ENCODE measurements at regions not wholly inside any gene's neighbourhood (a gene's known extent, or its start where the extent isn't known, plus 50 kb on each side); places are given as distances from the start of the nearest gene placed in this dataset.

- H3K36me3 ChIP-seq (ENCODE audit: control insufficient read depth in 1 of 2, insufficient read depth in 2 of 2, low read length in 2 of 2) = peaks cover 0 to 8% of the 10 kb centered on the region in 2 experiments; a peak in 1 of 4 replicates
- H3K4me2 ChIP-seq (ENCODE audit: low read length) = no peak overlapping the region
- H4K20me1 ChIP-seq (ENCODE audit: insufficient read depth) = no peaks in the 10 kb centered on the region
- no peaks in the 10 kb centered on the region for H3K27me3 ChIP-seq (ENCODE audit: insufficient read depth, low read length)
- H3K79me2 ChIP-seq (ENCODE audit: insufficient read depth, low read length) = no peaks in the 10 kb centered on the region
- no peak overlapping the region for H3K9ac ChIP-seq (ENCODE audit: low read length)
- TF ChIP-seq ZBTB33 (IDR thresholded peaks at IDR 0.05; ENCODE audit: extremely low read depth, insufficient replicate concordance, low read length) (no peak), JUND (IDR thresholded peaks at IDR 0.05) (no peak), ZNF274 (IDR thresholded peaks at IDR 0.05; ENCODE audit: low read depth, low read length) (no peak), CEBPB (IDR thresholded peaks at IDR 0.05; ENCODE audit: low read depth) (no peak), CTCF (IDR thresholded peaks at IDR 0.05 in 2 of 3, conservative IDR thresholded peaks at IDR 0.05 in 1 of 3; ENCODE audit: borderline replicate concordance in 1 of 3, insufficient read depth in 1 of 3, low read depth in 2 of 3, low read length in 2 of 3) (no peak), EZH2 (IDR thresholded peaks at IDR 0.05) (no peak), REST (IDR thresholded peaks at IDR 0.05; ENCODE audit: low read depth) (no peak), SIN3A (IDR thresholded peaks at IDR 0.05; ENCODE audit: low read depth) (no peak), EGR1 (IDR thresholded peaks at IDR 0.05; ENCODE audit: low read depth) (no peak), MAX (IDR thresholded peaks at IDR 0.05) (no peak), ZFX (IDR thresholded peaks at IDR 0.05) (no peak), POLR2AphosphoS5 (IDR thresholded peaks at IDR 0.05; ENCODE audit: low read depth, low read length) (no peak), YY1 (IDR thresholded peaks at IDR 0.05; ENCODE audit: extremely low read depth, insufficient replicate concordance, low read depth, low read length) (no peak), RAD21 (IDR thresholded peaks at IDR 0.05; ENCODE audit: low read depth) (no peak), CBX3 (IDR thresholded peaks at IDR 0.05; ENCODE audit: low read depth) (no peak), EZH2phosphoT487 (IDR thresholded peaks at IDR 0.05; ENCODE audit: borderline replicate concordance) (no peak), POLR2A (IDR thresholded peaks at IDR 0.05; ENCODE audit: borderline replicate concordance, extremely low read depth, insufficient read depth, insufficient read length) (no peak), SRF (IDR thresholded peaks at IDR 0.05; ENCODE audit: low read depth) (no peak)
- BruUV-seq (replicated peaks) = no TSS peak
- RAD21 ChIA-PET (ENCODE audit: low non-redundant PET in 1 of 2, low total read pairs in 2 of 2, uncharacterized antibody in 2 of 2, unreplicated experiment in 2 of 2) = no interaction called here
- DNase-seq (ENCODE audit: low read depth, low spot score) (no peak), ATAC-seq (no peak)
- POLR2A ChIA-PET = no interaction called here
- no peak overlapping the region for H2AFZ ChIP-seq (ENCODE audit: low read depth, low read length, poor library complexity, severe bottlenecking)
- no peak overlapping the region for H3K4me3 ChIP-seq (replicated peaks in 1 of 2; ENCODE audit: low read depth in 1 of 2, low read length in 2 of 2)
- peaks cover 26 to 38% of the 10 kb centered on the region in 2 experiments for H3K4me1 ChIP-seq (ENCODE audit: control insufficient read depth in 1 of 2, insufficient read depth in 2 of 2, low read length in 2 of 2)
- H3K27ac ChIP-seq (ENCODE audit: low read depth, low read length) = no peak overlapping the region
- intact Hi-C loops (cut with micrococcal nuclease) = no loop called here
- H3K9me2 ChIP-seq (ENCODE audit: insufficient read depth) = no peaks in the 10 kb centered on the region
- CTCF ChIA-PET = no interaction called here
- H3K9me3 ChIP-seq (ENCODE audit: control insufficient read depth in 1 of 2, insufficient read depth in 1 of 2, low read depth in 1 of 2, low read length in 2 of 2) = peaks cover 0 to 6% of the 10 kb centered on the region in 2 experiments; a peak in 1 of 4 replicates
These were observed 137.8 kb upstream of the CAV2 start for GRCh38 chr7:116361767-116362166.

Measured in HCT116 (cell line).